HUES48 (cell line): ENCODE measurements at regions not wholly inside any gene's neighbourhood (a gene's known extent, or its start where the extent isn't known, plus 50 kb on each side); places are given as distances from the start of the nearest gene placed in this dataset.

Source experiments
- H3K27ac ChIP-seq: one replicate; pipeline ENCODE4 v1.7.0; 2013; ENCODE audit warnings: low read depth, low read length, inconsistent platforms
- H3K27me3 ChIP-seq: 2 replicates; pipeline ENCODE4 v1.6.1; 2013; ENCODE audit warnings: mild to moderate bottlenecking, low read length; ENCODE audit not compliant: control insufficient read depth, insufficient read depth
- H3K36me3 ChIP-seq: 2 replicates; pipeline ENCODE4 v1.6.1; 2013; ENCODE audit warnings: low read length; ENCODE audit not compliant: control insufficient read depth, insufficient read depth
- H3K4me1 ChIP-seq: 2 replicates; pipeline ENCODE4 v1.6.1; 2013; ENCODE audit warnings: mild to moderate bottlenecking, low read length; ENCODE audit not compliant: control insufficient read depth, insufficient read depth
- H3K4me3 ChIP-seq: 2 replicates; pipeline ENCODE4 v1.5.1; 2013; ENCODE audit warnings: mild to moderate bottlenecking, low read depth, low read length
- H3K9ac ChIP-seq: 2 replicates; pipeline ENCODE4 v1.6.1; 2013; ENCODE audit warnings: mild to moderate bottlenecking, low read depth, low read length, moderate library complexity
- H3K9me3 ChIP-seq: 2 replicates; pipeline ENCODE4 v1.6.1; 2013; ENCODE audit warnings: low read length; ENCODE audit not compliant: control insufficient read depth, insufficient read depth

DNA sequence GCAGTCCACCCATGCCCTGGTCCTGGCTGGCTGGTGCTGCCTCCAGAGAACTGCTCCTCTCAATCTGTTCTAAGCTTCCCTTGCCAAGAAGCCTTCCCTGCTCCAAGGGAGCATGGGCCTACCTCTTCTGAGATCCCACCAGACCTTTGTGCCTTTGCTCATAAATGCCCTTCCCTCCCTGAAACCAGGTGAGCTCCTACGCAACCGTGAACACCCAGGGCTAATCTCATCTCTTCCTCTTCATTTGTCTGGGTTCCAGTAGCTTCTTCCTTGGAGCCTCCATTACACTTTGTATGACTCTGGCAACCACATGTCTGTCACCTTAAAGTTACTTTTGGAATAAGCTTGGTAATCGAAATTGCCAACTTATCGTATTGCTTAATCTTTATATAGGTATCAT lies 270.6 kb downstream of the PBX3 start:
- no peaks in the 10 kb centered on the region for H3K36me3 ChIP-seq
- no peaks in the 10 kb centered on the region for H3K27me3 ChIP-seq
- H3K4me1 ChIP-seq = no peaks in the 10 kb centered on the region

DNA sequence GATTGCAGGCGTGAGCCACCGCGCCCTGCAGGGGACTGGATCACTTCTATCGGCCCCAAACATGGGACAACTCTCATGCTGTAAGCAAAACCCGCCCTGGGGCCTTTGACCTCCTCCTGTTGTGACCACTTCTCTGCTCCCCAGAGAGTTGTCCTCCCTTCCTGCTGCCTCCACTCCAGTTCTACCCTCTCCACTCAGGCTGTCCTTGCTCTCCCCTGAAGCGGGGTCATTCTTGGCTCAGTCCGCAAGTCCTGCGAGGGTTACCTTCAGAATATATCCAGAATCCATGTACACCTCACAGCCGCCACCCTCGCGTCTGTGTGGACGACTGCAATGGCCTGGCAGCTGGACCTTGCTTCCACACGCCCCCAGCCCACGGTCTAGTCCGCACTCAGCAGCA lies 273.7 kb downstream of the PBX3 start:
- H3K4me3 ChIP-seq = no peak overlapping the region
- H3K9me3 ChIP-seq = no peaks in the 10 kb centered on the region
- no peak overlapping the region for H3K9ac ChIP-seq

More for the DNA sequence above, 270.6 kb downstream of the PBX3 start:
- Histone ChIP-seq H3K9ac (no peak overlapping the region), H3K4me3 (no peak overlapping the region), H3K27ac (no peak overlapping the region), H3K9me3 (no peaks in the 10 kb centered on the region)

DNA sequence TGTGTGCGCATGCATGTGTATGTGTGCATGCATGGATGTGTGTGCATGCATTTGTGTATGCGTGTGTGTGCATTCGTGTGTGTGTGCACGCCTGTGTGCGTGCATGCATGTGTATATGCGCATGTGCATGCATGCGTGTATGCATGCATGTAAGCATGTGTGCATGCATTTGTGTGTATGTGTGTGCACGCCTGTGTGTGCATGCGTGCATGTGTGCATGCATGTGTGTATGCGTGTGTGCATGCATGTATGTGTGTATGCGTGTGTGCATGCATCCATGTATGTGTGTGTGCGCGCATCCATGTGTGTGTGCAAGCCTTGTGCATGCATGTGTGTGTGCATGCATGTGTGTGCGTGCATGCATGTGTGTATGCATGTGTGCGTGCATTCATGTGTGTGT lies 276.8 kb downstream of the PBX3 start:
- Histone ChIP-seq H3K9me3 (no peaks in the 10 kb centered on the region), H3K4me1 (no peaks in the 10 kb centered on the region), H3K9ac (no peak overlapping the region), H3K4me3 (no peak overlapping the region), H3K27me3 (no peaks in the 10 kb centered on the region), H3K36me3 (no peaks in the 10 kb centered on the region), H3K27ac (no peak overlapping the region)

More for the DNA sequence above, 273.7 kb downstream of the PBX3 start:
- no peak overlapping the region for H3K27ac ChIP-seq
- H3K27me3 ChIP-seq = no peaks in the 10 kb centered on the region
- H3K36me3 ChIP-seq = no peaks in the 10 kb centered on the region
- H3K4me1 ChIP-seq = no peaks in the 10 kb centered on the region

DNA sequence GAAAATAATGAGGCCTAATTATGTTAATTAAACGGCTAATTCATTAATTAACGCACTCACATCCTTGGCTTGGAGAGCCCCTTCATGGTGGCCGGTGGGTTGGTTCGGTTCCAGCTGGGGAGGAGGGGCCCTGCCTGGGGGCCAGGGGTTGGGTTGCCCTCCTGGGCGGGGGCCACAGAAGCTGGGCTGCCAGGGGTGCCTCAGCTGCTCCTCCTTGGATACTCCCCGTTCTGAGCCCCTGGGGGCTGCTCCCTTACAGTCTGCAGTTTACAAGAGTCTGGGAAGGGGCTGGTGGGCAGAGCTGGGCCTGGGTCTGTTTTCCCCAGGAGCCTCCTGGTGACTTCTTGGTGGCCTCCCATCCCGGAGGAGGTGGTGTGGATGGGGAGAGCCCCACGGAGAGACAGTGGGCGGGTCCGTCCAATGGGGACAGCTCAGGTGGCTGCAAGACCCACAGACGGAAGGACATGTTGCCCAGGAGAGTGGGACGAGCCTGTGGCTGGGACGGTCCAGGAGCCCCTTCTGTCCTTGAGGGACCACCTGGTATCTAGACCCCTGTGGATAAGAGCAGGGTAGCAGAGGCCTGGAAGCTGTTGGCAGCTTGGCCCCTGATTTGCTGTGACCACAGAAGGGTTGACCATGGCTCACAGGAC lies 277.5 kb downstream of the PBX3 start:
- Histone ChIP-seq H3K9ac (no peak overlapping the region), H3K27ac (no peak overlapping the region), H3K4me1 (no peaks in the 10 kb centered on the region), H3K27me3 (no peaks in the 10 kb centered on the region), H3K9me3 (no peaks in the 10 kb centered on the region), H3K36me3 (no peaks in the 10 kb centered on the region), H3K4me3 (no peak overlapping the region)

- Histone ChIP-seq H3K4me3 (no peak overlapping the region), H3K27ac (no peak overlapping the region), H3K4me1 (no peaks in the 10 kb centered on the region), H3K9ac (no peak overlapping the region), H3K27me3 (no peaks in the 10 kb centered on the region), H3K36me3 (no peaks in the 10 kb centered on the region), H3K9me3 (no peaks in the 10 kb centered on the region)
Observed at GRCh38 chr9:126025991-126026390, 278.8 kb downstream of the PBX3 start.

GRCh38 chr9:126027566-126027965 lies 280.4 kb downstream of the PBX3 start:
- Histone ChIP-seq H3K9ac (no peak overlapping the region), H3K4me1 (no peaks in the 10 kb centered on the region), H3K27ac (no peak overlapping the region), H3K27me3 (no peaks in the 10 kb centered on the region), H3K9me3 (no peaks in the 10 kb centered on the region), H3K36me3 (no peaks in the 10 kb centered on the region), H3K4me3 (no peak overlapping the region)

DNA sequence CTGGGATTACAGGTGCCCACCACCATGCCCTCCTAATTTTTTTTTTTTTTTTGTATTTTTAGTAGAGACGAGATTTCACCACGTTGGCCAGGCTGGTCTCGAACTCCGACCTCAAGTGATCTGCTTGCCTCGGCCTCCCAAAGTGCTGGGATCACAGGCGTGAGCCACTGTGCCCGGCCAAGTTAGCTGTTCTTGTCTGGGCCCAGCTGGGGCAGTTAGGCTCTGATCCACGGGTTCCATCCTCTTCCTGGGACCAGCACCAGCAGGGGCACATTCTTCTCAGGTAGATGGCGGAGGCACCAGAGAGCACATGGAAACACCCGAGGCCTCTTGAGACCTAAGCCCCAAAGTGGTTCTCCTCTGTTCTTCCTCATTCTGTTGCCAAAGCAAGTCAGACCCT lies 281.6 kb downstream of the PBX3 start:
- Histone ChIP-seq H3K4me3 (no peak overlapping the region), H3K9ac (no peak overlapping the region), H3K27ac (no peak overlapping the region), H3K9me3 (no peaks in the 10 kb centered on the region), H3K4me1 (no peaks in the 10 kb centered on the region), H3K27me3 (no peaks in the 10 kb centered on the region), H3K36me3 (no peaks in the 10 kb centered on the region)

DNA sequence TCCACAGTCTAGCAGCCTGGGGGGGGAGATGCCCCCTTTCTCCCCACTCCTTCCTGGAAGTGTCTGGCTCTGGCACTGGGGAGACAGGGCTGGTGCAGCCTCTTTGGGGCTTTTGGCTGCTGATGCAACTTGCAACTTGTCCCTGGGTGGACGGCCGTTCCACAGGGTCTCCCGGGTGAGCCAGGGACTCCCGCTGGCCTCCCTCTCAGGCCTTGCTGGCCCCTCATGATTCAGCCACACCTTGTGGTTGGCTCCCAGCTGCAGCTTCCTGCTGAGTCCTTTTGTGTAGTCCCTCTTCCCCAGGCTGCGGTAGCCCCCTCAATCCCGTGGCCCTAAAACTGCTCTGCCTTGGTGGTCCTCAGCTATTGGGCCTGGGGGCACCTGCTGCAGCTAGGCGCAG lies 283.5 kb downstream of the PBX3 start:
- Histone ChIP-seq H3K4me1 (no peaks in the 10 kb centered on the region), H3K9me3 (no peaks in the 10 kb centered on the region), H3K36me3 (no peaks in the 10 kb centered on the region), H3K4me3 (no peak overlapping the region), H3K27ac (no peak overlapping the region), H3K27me3 (no peaks in the 10 kb centered on the region), H3K9ac (no peak overlapping the region)

GRCh38 chr9:126031116-126031515 lies 283.9 kb downstream of the PBX3 start:
- Histone ChIP-seq H3K27me3 (no peaks in the 10 kb centered on the region), H3K36me3 (no peaks in the 10 kb centered on the region), H3K9ac (no peak overlapping the region), H3K4me1 (no peaks in the 10 kb centered on the region), H3K4me3 (no peak overlapping the region), H3K9me3 (no peaks in the 10 kb centered on the region), H3K27ac (no peak overlapping the region)

GRCh38 chr9:126032135-126032534 lies 285.0 kb downstream of the PBX3 start:
- no peaks in the 10 kb centered on the region for H3K9me3 ChIP-seq
- no peak overlapping the region for H3K27ac ChIP-seq
- no peaks in the 10 kb centered on the region for H3K36me3 ChIP-seq
- no peak overlapping the region for H3K4me3 ChIP-seq
- H3K9ac ChIP-seq = no peak overlapping the region
- H3K27me3 ChIP-seq = no peaks in the 10 kb centered on the region
- H3K4me1 ChIP-seq = no peaks in the 10 kb centered on the region

- Histone ChIP-seq H3K36me3 (no peaks in the 10 kb centered on the region), H3K4me3 (no peak overlapping the region), H3K27ac (no peak overlapping the region), H3K9ac (no peak overlapping the region), H3K4me1 (no peaks in the 10 kb centered on the region), H3K9me3 (no peaks in the 10 kb centered on the region), H3K27me3 (no peaks in the 10 kb centered on the region)
Observed at GRCh38 chr9:126033318-126033717, 286.1 kb downstream of the PBX3 start.

GRCh38 chr9:126033956-126034355 lies 286.8 kb downstream of the PBX3 start:
- H3K27me3 ChIP-seq = no peaks in the 10 kb centered on the region
- H3K4me1 ChIP-seq = no peaks in the 10 kb centered on the region
- no peak overlapping the region for H3K9ac ChIP-seq
- H3K27ac ChIP-seq = no peak overlapping the region
- H3K9me3 ChIP-seq = no peaks in the 10 kb centered on the region
- H3K36me3 ChIP-seq = no peaks in the 10 kb centered on the region
- no peak overlapping the region for H3K4me3 ChIP-seq
